ENCODE measurements at regions not wholly inside any gene's neighbourhood (a gene's known extent, or its start where the extent isn't known, plus 50 kb on each side); places are given as distances from the start of the nearest gene placed in this dataset.

- no peak overlapping the region for H3K4me3 ChIP-seq (replicated peaks; ENCODE audit: low read depth, low read length)
- no peaks in the 10 kb centered on the region; the same call in none of the 2 replicates for H3K27me3 ChIP-seq (replicated peaks; ENCODE audit: control insufficient read depth, insufficient read depth, low read length)
- DNase-seq (ENCODE audit: extremely low read depth, insufficient read length), result no peak
- TF ChIP-seq CTCF (IDR thresholded peaks at IDR 0.05; ENCODE audit: insufficient read depth, low read length, poor library complexity, severe bottlenecking), result no peak
- no peaks in the 10 kb centered on the region for H3K36me3 ChIP-seq (ENCODE audit: control insufficient read depth, insufficient read depth, low read length)
Observed at GRCh38 chr11:69916806-69917387, 97.7 kb upstream of the FGF3 start.

- H3K27me3 ChIP-seq (replicated peaks; ENCODE audit: control insufficient read depth, insufficient read depth, low read length), result no peaks in the 10 kb centered on the region; the same call in none of the 2 replicates
- TF ChIP-seq CTCF (IDR thresholded peaks at IDR 0.05; ENCODE audit: insufficient read depth, low read length, poor library complexity, severe bottlenecking), result no peak
Observed at GRCh38 chr11:69917529-69917928, 98.3 kb upstream of the FGF3 start.

GRCh38 chr11:69918231-69918937 lies 99.2 kb upstream of the FGF3 start:
- Histone ChIP-seq H3K36me3 (ENCODE audit: control insufficient read depth, insufficient read depth, low read length) (no peaks in the 10 kb centered on the region), H3K27me3 (replicated peaks; ENCODE audit: control insufficient read depth, insufficient read depth, low read length) (no peaks in the 10 kb centered on the region; the same call in none of the 2 replicates), H3K4me3 (replicated peaks; ENCODE audit: low read depth, low read length) (no peak overlapping the region)
- DNase-seq (ENCODE audit: extremely low read depth, insufficient read length), result no peak
- TF ChIP-seq CTCF (IDR thresholded peaks at IDR 0.05; ENCODE audit: insufficient read depth, low read length, poor library complexity, severe bottlenecking), result no peak

More at GRCh38 chr11:69917529-69917928, 98.3 kb upstream of the FGF3 start:
- no peak overlapping the region for H3K4me3 ChIP-seq (replicated peaks; ENCODE audit: low read depth, low read length)
- no peaks in the 10 kb centered on the region for H3K36me3 ChIP-seq (ENCODE audit: control insufficient read depth, insufficient read depth, low read length)
- DNase-seq (ENCODE audit: extremely low read depth, insufficient read length), result no peak

DNA sequence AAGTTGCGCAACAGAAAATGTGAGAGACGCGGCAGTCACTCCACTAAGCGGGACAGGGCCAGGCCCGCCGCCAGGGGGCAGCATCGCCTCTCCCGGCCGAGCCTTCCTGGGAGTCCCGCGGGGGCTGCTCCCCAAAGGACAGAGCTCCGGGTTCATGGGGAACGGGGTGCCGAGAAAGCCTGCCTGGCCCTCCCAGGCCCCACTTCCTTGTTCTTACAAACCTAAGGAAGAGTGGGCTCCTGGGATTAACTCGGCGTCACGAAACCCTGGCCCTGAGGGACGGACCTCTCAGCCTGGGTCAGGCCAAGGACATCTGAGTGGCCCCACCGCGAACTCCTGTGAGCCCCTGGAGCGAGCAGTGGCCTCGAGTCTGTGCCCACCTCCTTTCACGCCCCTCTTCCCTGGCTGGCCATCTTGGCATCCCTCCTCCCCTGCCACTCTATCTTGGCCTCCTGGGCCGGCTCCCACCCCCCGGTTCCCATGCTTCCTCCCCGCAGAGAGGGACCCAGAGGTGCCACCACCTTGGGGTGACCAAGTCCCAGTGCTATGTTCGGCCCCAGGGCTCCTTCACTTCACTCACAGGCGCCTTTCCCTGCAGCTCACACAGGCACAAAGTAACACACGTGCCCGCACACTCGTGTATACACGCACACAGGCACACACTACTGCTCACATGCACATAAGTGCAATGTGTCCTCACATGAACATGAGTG lies 99.9 kb upstream of the FGF3 start:
- peak; percentile 92 for TF ChIP-seq CTCF (IDR thresholded peaks at IDR 0.05; ENCODE audit: insufficient read depth, low read length, poor library complexity, severe bottlenecking)
- no peaks in the 10 kb centered on the region; the same call in none of the 2 replicates for H3K27me3 ChIP-seq (replicated peaks; ENCODE audit: control insufficient read depth, insufficient read depth, low read length)
- no peaks in the 10 kb centered on the region for H3K36me3 ChIP-seq (ENCODE audit: control insufficient read depth, insufficient read depth, low read length)
- peak; percentile 65 for DNase-seq (ENCODE audit: extremely low read depth, insufficient read length)
- H3K4me3 ChIP-seq (replicated peaks; ENCODE audit: low read depth, low read length), result no peak overlapping the region

DNA sequence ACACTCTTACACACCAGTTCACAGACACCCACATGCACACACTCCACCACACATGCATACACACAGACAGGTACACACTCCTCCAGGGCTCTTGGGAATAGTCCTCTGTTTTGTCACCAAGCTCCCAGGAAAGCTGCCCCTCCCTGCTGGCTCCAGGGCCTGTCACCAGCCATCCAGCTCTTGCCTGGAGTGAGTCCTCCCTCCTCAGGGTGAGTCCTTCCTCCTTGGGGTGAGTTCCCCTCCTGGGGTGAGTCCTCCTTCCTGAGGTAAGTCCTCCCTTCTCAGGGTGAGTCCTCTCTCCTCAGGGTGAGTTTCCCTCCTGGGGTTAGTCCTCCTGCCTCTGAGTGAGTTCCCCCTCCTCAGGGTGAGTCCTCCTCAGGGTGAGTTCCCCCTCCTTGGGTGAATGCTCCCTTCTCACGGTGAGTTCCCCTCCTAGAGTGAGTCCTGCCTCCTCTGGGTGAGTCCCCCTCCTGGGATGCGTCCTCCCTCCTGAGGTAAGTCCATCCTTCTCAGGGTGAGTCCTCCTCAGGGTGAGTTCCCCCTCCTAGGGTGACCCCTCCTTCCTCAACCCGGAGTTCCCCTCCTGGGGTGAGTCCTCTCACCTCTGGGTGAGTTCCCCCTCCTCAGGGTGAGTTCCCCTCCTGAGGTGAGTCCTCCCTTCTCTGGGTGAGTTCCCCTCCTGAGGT lies 100.6 kb upstream of the FGF3 start:
- no peak for TF ChIP-seq CTCF (IDR thresholded peaks at IDR 0.05; ENCODE audit: insufficient read depth, low read length, poor library complexity, severe bottlenecking)
- no peak for DNase-seq (ENCODE audit: extremely low read depth, insufficient read length)
- Histone ChIP-seq H3K36me3 (ENCODE audit: control insufficient read depth, insufficient read depth, low read length) (no peaks in the 10 kb centered on the region), H3K27me3 (replicated peaks; ENCODE audit: control insufficient read depth, insufficient read depth, low read length) (no peaks in the 10 kb centered on the region; the same call in none of the 2 replicates), H3K4me3 (replicated peaks; ENCODE audit: low read depth, low read length) (no peak overlapping the region)
